ENCODE measurements at regions not wholly inside any gene's neighbourhood (a gene's known extent, or its start where the extent isn't known, plus 50 kb on each side); places are given as distances from the start of the nearest gene placed in this dataset.

DNA sequence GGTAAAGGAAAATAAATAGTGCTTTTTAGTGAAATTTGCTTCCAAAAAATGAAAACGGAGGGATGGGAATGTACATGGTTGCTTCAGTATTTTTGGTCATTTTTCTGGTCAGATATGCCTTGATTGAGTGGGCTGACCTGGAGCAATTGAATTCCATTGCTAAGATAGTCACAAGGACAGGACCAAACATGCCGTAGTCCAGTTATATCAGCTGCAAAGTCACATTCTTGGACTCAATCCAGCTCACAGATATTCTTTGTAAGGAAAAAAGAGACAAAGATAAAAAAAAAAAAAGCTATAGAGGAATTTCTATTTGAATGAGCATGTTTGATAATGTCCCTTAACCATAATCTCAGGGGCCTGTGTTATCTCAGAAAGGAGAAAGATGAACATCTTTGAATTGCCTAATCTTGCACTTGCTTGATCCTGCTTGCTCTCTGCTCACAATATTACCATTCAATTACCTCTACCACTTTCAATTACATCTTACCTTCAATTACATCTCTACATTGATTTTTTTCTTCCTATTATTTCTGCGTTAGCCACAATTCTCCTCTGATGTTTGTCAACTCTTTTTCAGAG lies 75.4 kb upstream of the PACRGL start:
- DNase-seq (ENCODE audit: low spot score): no peak
- in situ Hi-C loops (cut with MboI; ENCODE audit: low pct_unique_long_range_greater_than_20kb, low sequenced_read_pairs, unreplicated experiment): no loop called here
- TF ChIP-seq, protein P1, sequence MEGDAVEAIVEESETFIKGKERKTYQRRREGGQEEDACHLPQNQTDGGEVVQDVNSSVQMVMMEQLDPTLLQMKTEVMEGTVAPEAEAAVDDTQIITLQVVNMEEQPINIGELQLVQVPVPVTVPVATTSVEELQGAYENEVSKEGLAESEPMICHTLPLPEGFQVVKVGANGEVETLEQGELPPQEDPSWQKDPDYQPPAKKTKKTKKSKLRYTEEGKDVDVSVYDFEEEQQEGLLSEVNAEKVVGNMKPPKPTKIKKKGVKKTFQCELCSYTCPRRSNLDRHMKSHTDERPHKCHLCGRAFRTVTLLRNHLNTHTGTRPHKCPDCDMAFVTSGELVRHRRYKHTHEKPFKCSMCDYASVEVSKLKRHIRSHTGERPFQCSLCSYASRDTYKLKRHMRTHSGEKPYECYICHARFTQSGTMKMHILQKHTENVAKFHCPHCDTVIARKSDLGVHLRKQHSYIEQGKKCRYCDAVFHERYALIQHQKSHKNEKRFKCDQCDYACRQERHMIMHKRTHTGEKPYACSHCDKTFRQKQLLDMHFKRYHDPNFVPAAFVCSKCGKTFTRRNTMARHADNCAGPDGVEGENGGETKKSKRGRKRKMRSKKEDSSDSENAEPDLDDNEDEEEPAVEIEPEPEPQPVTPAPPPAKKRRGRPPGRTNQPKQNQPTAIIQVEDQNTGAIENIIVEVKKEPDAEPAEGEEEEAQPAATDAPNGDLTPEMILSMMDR (IDR thresholded peaks at IDR 0.05; ENCODE audit: extremely low read depth, insufficient read depth, missing control alignments): no peak

DNA sequence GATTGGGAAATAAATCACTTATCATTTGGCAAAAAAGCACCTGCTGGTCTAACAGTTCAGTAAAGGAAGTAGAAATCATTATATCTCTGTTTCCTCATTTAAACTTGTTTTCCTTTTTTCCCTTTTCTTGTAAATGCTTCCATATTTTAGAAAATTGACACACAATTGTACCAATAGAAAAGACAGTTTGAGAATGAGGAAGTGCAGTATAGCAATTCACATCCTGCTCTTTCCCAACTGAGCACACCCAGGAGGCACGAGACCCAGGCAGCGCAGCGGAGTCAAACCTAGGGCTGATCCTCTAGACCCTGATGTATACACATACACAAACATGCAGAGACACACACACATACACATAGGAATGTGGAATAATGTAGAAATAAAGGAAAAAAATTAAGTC lies 74.8 kb upstream of the PACRGL start:
- in situ Hi-C loops (cut with MboI; ENCODE audit: low pct_unique_long_range_greater_than_20kb, low sequenced_read_pairs, unreplicated experiment): no loop called here
- DNase-seq (ENCODE audit: low spot score): no peak

DNA sequence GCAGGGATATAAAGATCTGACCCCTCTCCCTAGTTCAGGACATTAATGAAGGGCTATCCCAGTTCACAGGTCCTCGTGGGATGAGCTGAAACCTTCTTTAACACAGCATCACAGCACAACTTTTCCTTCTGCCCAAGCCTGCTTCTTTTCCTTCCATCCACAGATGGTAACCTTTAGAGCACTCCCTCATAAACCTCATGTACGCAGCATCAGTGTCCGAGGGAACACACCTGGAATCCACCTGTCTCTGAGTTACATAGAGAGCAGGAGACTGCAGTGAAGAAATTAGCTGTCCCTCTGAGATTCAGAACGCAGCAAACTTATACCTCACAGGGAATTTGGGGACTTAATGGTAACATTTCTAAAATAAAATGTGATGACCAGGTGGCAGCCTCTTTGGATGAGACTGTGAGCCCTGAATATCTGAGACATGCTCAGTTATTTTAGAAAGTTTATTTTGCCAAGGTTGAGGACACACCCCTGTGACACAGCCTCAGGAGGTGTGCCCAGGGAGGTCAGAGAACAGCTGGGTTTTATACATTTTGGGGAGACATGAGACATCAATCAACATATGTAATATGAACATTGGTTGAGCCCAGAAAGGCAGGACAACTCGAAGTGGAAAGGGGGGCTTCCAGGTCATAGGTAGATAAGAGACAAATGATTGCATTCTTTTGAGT lies 73.8 kb upstream of the PACRGL start:
- no peak for DNase-seq (ENCODE audit: low spot score)
- TF ChIP-seq, protein P1 (IDR thresholded peaks at IDR 0.05; ENCODE audit: extremely low read depth, insufficient read depth, missing control alignments): no peak
- in situ Hi-C loops (cut with MboI; ENCODE audit: low pct_unique_long_range_greater_than_20kb, low sequenced_read_pairs, unreplicated experiment): no loop called here

More for the DNA sequence above, 74.8 kb upstream of the PACRGL start:
- TF ChIP-seq, protein P1 (IDR thresholded peaks at IDR 0.05; ENCODE audit: extremely low read depth, insufficient read depth, missing control alignments): no peak

DNA sequence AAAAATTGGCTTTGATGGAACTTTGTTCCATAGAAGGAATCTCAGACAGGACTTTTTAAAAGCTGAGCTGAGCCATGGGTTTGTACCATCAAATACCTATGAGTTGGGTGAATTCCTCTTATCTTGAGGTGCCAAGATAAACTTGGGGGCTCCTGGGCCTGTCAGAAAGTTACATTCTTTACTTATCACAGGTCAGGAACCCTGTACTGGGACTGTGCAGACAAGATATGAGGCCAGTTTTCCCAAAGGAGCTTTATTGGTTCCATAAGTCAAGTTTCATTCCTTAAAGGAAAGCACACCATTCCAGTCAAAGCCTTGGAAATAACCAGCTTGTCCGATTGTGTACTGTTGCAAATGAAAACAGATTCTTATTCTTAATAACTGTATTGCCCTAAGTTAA lies 72.4 kb upstream of the PACRGL start:
- TF ChIP-seq, protein P1 (IDR thresholded peaks at IDR 0.05; ENCODE audit: extremely low read depth, insufficient read depth, missing control alignments): no peak
- no peak for DNase-seq (ENCODE audit: low spot score)
- in situ Hi-C loops (cut with MboI; ENCODE audit: low pct_unique_long_range_greater_than_20kb, low sequenced_read_pairs, unreplicated experiment): no loop called here

DNA sequence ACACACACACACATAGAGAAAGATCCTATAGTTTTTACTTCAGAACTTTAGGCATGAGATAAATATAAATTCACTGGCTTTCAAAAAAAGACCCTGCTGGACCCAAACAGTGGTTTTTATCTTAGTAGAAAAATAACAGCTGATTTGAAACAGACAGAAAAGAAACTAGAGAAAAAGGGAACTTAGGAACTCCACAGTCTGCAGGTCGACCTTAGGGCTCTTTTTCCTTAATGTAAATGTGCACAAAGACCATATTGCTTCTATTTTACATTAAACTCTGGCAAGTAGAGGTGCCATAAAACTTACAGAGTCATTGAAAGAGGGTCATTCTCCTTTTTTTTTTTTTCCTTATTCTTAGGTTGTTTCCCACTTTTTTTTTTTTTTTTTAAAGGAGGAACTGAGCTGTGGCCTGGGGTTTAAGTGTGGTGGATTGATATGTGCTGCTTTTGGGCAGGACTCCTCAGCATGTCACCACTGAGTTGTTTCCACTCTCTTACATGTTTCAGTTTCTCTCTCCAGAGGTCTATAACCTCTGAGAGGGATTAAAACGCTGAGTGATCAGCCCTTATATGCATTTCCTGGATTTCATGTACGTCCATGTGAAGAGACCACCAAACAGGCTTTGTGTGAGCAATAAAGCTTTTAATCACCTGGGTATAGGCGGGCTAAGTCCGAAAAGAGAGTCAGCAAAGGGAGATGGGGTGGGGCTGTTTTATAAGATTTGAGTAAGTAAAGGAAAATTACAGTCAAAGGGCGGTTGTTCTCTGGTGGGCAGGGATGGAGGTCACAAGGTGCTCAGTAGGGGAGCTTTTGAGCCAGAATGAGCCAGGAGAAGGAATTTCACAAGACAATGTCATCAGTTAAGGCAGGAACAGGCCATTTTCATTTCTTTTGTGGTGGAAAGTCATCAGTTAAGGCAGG lies 70.8 kb upstream of the PACRGL start:
- DNase-seq (ENCODE audit: low spot score): no peak
- in situ Hi-C loops (cut with MboI; ENCODE audit: low pct_unique_long_range_greater_than_20kb, low sequenced_read_pairs, unreplicated experiment): no loop called here
- TF ChIP-seq, protein P1 (IDR thresholded peaks at IDR 0.05; ENCODE audit: extremely low read depth, insufficient read depth, missing control alignments): no peak

DNA sequence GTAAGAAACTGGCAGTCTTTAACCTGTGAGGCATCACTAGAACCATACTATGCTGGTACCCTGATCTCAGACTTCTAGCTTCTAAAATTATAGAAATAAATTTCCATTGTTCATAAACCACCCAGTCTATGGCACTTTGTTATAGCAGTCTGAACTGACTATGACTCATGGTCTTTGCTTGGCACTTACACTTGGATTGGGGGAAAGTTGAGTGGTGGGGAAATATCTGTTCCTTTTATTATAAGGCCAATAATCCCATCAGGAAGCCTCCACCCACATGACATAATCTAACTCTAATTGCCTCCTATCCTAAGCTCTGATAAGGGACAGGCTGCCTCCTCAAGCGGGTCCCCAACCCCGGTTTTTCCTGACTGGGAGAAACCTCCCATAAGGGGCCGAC lies 61.4 kb upstream of the PACRGL start:
- in situ Hi-C loops (cut with MboI; ENCODE audit: low pct_unique_long_range_greater_than_20kb, low sequenced_read_pairs, unreplicated experiment): no loop called here
- TF ChIP-seq, protein P1 (IDR thresholded peaks at IDR 0.05; ENCODE audit: extremely low read depth, insufficient read depth, missing control alignments): no peak
- DNase-seq (ENCODE audit: low spot score): no peak

Data from GM13977 (cell line).